ENCODE measurements at regions not wholly inside any gene's neighbourhood (a gene's known extent, or its start where the extent isn't known, plus 50 kb on each side); places are given as distances from the start of the nearest gene placed in this dataset.

GRCh38 chr3:153958635-153959595 is 162.3 kb upstream of the ARHGEF26 start:
- no peaks in the 10 kb centered on the region for H3K27me3 ChIP-seq (ENCODE audit: control insufficient read depth, insufficient read depth, low read length)
- no peaks in the 10 kb centered on the region for H3K9me3 ChIP-seq (ENCODE audit: control insufficient read depth, insufficient read depth, low read depth, low read length)
- H3K4me3 ChIP-seq (replicated peaks in 1 of 4; ENCODE audit: control extremely low read depth in 1 of 4, insufficient read depth in 1 of 4, low read depth in 3 of 4, low read length in 4 of 4): no peak overlapping the region
- H3K27ac ChIP-seq (ENCODE audit: insufficient read depth, low read length): no peak overlapping the region
- H3K9ac ChIP-seq (ENCODE audit: insufficient read depth, low read length): no peak overlapping the region
- no peaks in the 10 kb centered on the region for H3K79me2 ChIP-seq (ENCODE audit: control insufficient read depth, insufficient read depth, low read length)
- DNase-seq (ENCODE audit: low read depth in 2 of 2): peak; percentile 34 to 51
- H3K4me1 ChIP-seq (ENCODE audit: control insufficient read depth, extremely low read depth, insufficient read depth, low read length): no peaks in the 10 kb centered on the region
- H3K4me2 ChIP-seq (ENCODE audit: extremely low read depth, insufficient read depth, low read length): no peak overlapping the region
- TF ChIP-seq CTCF (conservative IDR thresholded peaks at IDR 0.05 in 1 of 2, IDR thresholded peaks at IDR 0.05 in 1 of 2; ENCODE audit: low read depth in 1 of 2, low read length in 2 of 2) (no peak), EZH2 (IDR thresholded peaks at IDR 0.05; ENCODE audit: low read length, missing control alignments) (no peak)
- no peak overlapping the region for H2AFZ ChIP-seq (ENCODE audit: low read length)
- peaks cover 1% of the 10 kb centered on the region for H4K20me1 ChIP-seq (ENCODE audit: control insufficient read depth, extremely low read depth, insufficient read depth, low read length)
- H3K36me3 ChIP-seq (ENCODE audit: control insufficient read depth, insufficient read depth, low read length): no peaks in the 10 kb centered on the region

GRCh38 chr3:153960458-153961074 is 160.6 kb upstream of the ARHGEF26 start:
- Histone ChIP-seq H3K27me3 (ENCODE audit: control insufficient read depth, insufficient read depth, low read length) (no peaks in the 10 kb centered on the region), H3K4me1 (ENCODE audit: control insufficient read depth, extremely low read depth, insufficient read depth, low read length) (no peaks in the 10 kb centered on the region), H4K20me1 (ENCODE audit: control insufficient read depth, extremely low read depth, insufficient read depth, low read length) (peaks cover 1% of the 10 kb centered on the region), H3K4me2 (ENCODE audit: extremely low read depth, insufficient read depth, low read length) (no peak overlapping the region), H3K9ac (ENCODE audit: insufficient read depth, low read length) (no peak overlapping the region), H3K27ac (ENCODE audit: insufficient read depth, low read length) (no peak overlapping the region), H3K36me3 (ENCODE audit: control insufficient read depth, insufficient read depth, low read length) (no peaks in the 10 kb centered on the region), H3K9me3 (ENCODE audit: control insufficient read depth, insufficient read depth, low read depth, low read length) (no peaks in the 10 kb centered on the region), H3K4me3 (replicated peaks in 1 of 4; ENCODE audit: control extremely low read depth in 1 of 4, insufficient read depth in 1 of 4, low read depth in 3 of 4, low read length in 4 of 4) (no peak overlapping the region), H2AFZ (ENCODE audit: low read length) (no peak overlapping the region), H3K79me2 (ENCODE audit: control insufficient read depth, insufficient read depth, low read length) (no peaks in the 10 kb centered on the region)
- TF ChIP-seq CTCF (conservative IDR thresholded peaks at IDR 0.05 in 1 of 2, IDR thresholded peaks at IDR 0.05 in 1 of 2; ENCODE audit: low read depth in 1 of 2, low read length in 2 of 2) (no peak), EZH2 (IDR thresholded peaks at IDR 0.05; ENCODE audit: low read length, missing control alignments) (no peak)
- DNase-seq (ENCODE audit: low read depth in 2 of 2): no peak

GRCh38 chr3:153961494-153961893 is 159.7 kb upstream of the ARHGEF26 start:
- Histone ChIP-seq H3K9me3 (ENCODE audit: control insufficient read depth, insufficient read depth, low read depth, low read length) (no peaks in the 10 kb centered on the region), H3K27me3 (ENCODE audit: control insufficient read depth, insufficient read depth, low read length) (no peaks in the 10 kb centered on the region), H3K4me2 (ENCODE audit: extremely low read depth, insufficient read depth, low read length) (no peak overlapping the region), H3K4me3 (replicated peaks in 1 of 4; ENCODE audit: control extremely low read depth in 1 of 4, insufficient read depth in 1 of 4, low read depth in 3 of 4, low read length in 4 of 4) (no peak overlapping the region), H3K4me1 (ENCODE audit: control insufficient read depth, extremely low read depth, insufficient read depth, low read length) (no peaks in the 10 kb centered on the region), H3K9ac (ENCODE audit: insufficient read depth, low read length) (no peak overlapping the region), H3K27ac (ENCODE audit: insufficient read depth, low read length) (no peak overlapping the region), H3K79me2 (ENCODE audit: control insufficient read depth, insufficient read depth, low read length) (no peaks in the 10 kb centered on the region), H2AFZ (ENCODE audit: low read length) (no peak overlapping the region), H4K20me1 (ENCODE audit: control insufficient read depth, extremely low read depth, insufficient read depth, low read length) (peaks cover 1% of the 10 kb centered on the region), H3K36me3 (ENCODE audit: control insufficient read depth, insufficient read depth, low read length) (no peaks in the 10 kb centered on the region)
- TF ChIP-seq EZH2 (IDR thresholded peaks at IDR 0.05; ENCODE audit: low read length, missing control alignments) (no peak), CTCF (conservative IDR thresholded peaks at IDR 0.05 in 1 of 2, IDR thresholded peaks at IDR 0.05 in 1 of 2; ENCODE audit: low read depth in 1 of 2, low read length in 2 of 2) (no peak)
- no peak for DNase-seq (ENCODE audit: low read depth in 2 of 2)

All from fibroblast of lung (primary cell).